PC-9 (cell line): ENCODE measurements at regions not wholly inside any gene's neighbourhood (a gene's known extent, or its start where the extent isn't known, plus 50 kb on each side); places are given as distances from the start of the nearest gene placed in this dataset.

Experiments
- BruUV-seq: library from RNA; stranded (reverse); fragments of 400-500 nt; replicated peaks from 2 replicates; lab custom pipeline; 2021; lab: Mats Ljungman, UMichigan
- CTCF ChIA-PET: fragments of 300-600 bp; sonication (Branson Sonifier 250); formaldehyde crosslinking; loops from one replicate; lab custom pipeline; 2022; ENCODE audit warnings: antibody characterized with exemption; lab: Charles Lee
- POLR2A ChIA-PET: fragments of 300-600 bp; sonication (Branson Sonifier 250); formaldehyde crosslinking; loops from one replicate; lab custom pipeline; 2022; ENCODE audit warnings: antibody characterized with exemption; ENCODE audit not compliant: unreplicated experiment; lab: Charles Lee
- DNase-seq, 2 experiments: peaks; one replicate each; pipeline versions ENCODE4 v3.0.0 to v3.0.0-alpha.2; 2015 to 2022; ENCODE audit warnings: mixed read lengths in 1 of 2
- H2AFZ ChIP-seq: fragments of 200-600 bp; sonication (generic); 2 replicates; pipeline ENCODE4 v1.8.1; 2017; ENCODE audit warnings: antibody characterized with exemption
- H3F3A ChIP-seq: fragments of 200-600 bp; sonication (generic); 2 replicates; pipeline ENCODE4 v1.8.1; 2017; ENCODE audit warnings: antibody characterized with exemption, mild to moderate bottlenecking, low read depth; ENCODE audit not compliant: insufficient read depth
- H3K27ac ChIP-seq: fragments of 200-600 bp; sonication (generic); 2 replicates; pipeline ENCODE4 v1.6.1; 2016; ENCODE audit warnings: mixed run types
- H3K27me3 ChIP-seq: fragments of 200-600 bp; sonication (generic); 2 replicates; pipeline ENCODE4 v1.6.1; 2016; ENCODE audit warnings: low read depth, mixed run types; ENCODE audit not compliant: insufficient read depth
- H3K36me3 ChIP-seq: fragments of 200-600 bp; sonication (generic); 2 replicates; pipeline ENCODE4 v1.6.1; 2016; ENCODE audit warnings: low read depth, mixed run types
- H3K4me1 ChIP-seq: fragments of 200-600 bp; sonication (generic); replicated peaks from 2 replicates; pipeline ENCODE4 v1.6.1; 2016; ENCODE audit warnings: mixed run types; ENCODE audit not compliant: insufficient read depth
- H3K4me2 ChIP-seq: fragments of 200-600 bp; sonication (generic); 2 replicates; pipeline ENCODE4 v1.6.1; 2017; ENCODE audit warnings: mixed run types
- H3K4me3 ChIP-seq: fragments of 200-600 bp; sonication (generic); 2 replicates; pipeline ENCODE4 v1.6.1; 2016; ENCODE audit warnings: mixed run types
- H3K79me2 ChIP-seq: fragments of 200-600 bp; sonication (generic); 2 replicates; pipeline ENCODE4 v1.6.1; 2017; ENCODE audit warnings: low read depth, mixed run types
- H3K9me2 ChIP-seq: fragments of 200-600 bp; sonication (generic); 2 replicates; pipeline ENCODE4 v1.8.1; 2017; ENCODE audit warnings: mild to moderate bottlenecking; ENCODE audit not compliant: insufficient read depth
- H3K9me3 ChIP-seq: fragments of 200-600 bp; sonication (generic); 2 replicates; pipeline ENCODE4 v1.8.1; 2016; ENCODE audit warnings: low read depth; ENCODE audit not compliant: insufficient read depth
- H4K20me1 ChIP-seq: fragments of 200-600 bp; sonication (generic); 2 replicates; pipeline ENCODE4 v1.8.1; 2017; ENCODE audit not compliant: insufficient read depth
- EZH2 ChIP-seq: fragments of 200-600 bp; sonication (generic); IDR thresholded peaks from 2 replicates; pipeline ENCODE4 v1.8.0; 2017; ENCODE audit warnings: antibody characterized with exemption, low read depth
- intact Hi-C: fragments of 100-400 bp; cut with micrococcal nuclease; formaldehyde crosslinking; loops from one replicate; pipeline ENCODE4 v1.10.0; 2022; ENCODE audit not compliant: unreplicated experiment
- TF ChIP-seq, protein P1 (sequence below): fragments of 200-600 bp; sonication (generic); conservative IDR thresholded peaks from 2 replicates; pipeline ENCODE4 v1.6.1; 2017; ENCODE audit warnings: mixed run types, antibody characterized with exemption, mild to moderate bottlenecking, moderate library complexity

DNA sequence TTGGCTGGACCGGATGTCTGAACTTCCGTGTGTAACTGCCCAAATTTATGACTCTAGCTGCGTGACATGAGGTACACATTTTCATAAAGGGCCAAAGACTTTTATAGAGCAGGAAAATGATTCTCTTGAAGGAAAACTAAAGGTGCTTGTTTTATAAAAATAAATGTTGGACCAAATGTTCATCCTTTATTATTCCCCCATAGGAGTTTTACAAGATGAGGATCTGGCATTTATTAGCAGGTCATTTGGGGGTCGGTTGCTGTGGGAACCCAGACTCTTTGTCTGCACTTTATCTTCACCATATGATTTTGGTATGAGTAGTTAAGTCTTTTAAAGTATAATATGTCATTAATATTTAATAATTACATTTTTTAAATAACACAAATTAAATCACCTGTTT lies 571.2 kb downstream of the EFNA5 start:
- no peaks in the 10 kb centered on the region for H3K36me3 ChIP-seq
- no peaks in the 10 kb centered on the region for H3F3A ChIP-seq
- H3K4me1 ChIP-seq = no peaks in the 10 kb centered on the region
- H3K27ac ChIP-seq = no peak overlapping the region
- no peak for DNase-seq
- H3K9me3 ChIP-seq = no peaks in the 10 kb centered on the region; the same call in 1 of the 2 replicates
- POLR2A ChIA-PET = no interaction called here
- no peaks in the 10 kb centered on the region for H4K20me1 ChIP-seq
- CTCF ChIA-PET = no interaction called here
- no peak overlapping the region for H3K4me3 ChIP-seq
- TF ChIP-seq, protein P1, sequence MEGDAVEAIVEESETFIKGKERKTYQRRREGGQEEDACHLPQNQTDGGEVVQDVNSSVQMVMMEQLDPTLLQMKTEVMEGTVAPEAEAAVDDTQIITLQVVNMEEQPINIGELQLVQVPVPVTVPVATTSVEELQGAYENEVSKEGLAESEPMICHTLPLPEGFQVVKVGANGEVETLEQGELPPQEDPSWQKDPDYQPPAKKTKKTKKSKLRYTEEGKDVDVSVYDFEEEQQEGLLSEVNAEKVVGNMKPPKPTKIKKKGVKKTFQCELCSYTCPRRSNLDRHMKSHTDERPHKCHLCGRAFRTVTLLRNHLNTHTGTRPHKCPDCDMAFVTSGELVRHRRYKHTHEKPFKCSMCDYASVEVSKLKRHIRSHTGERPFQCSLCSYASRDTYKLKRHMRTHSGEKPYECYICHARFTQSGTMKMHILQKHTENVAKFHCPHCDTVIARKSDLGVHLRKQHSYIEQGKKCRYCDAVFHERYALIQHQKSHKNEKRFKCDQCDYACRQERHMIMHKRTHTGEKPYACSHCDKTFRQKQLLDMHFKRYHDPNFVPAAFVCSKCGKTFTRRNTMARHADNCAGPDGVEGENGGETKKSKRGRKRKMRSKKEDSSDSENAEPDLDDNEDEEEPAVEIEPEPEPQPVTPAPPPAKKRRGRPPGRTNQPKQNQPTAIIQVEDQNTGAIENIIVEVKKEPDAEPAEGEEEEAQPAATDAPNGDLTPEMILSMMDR = no peak
- TF ChIP-seq EZH2 = no peak
- intact Hi-C loops = no loop called here
- H3K9me2 ChIP-seq = no peaks in the 10 kb centered on the region; the same call in 1 of the 2 replicates
- no peak overlapping the region for H3K4me2 ChIP-seq
- H2AFZ ChIP-seq = no peak overlapping the region
- no TSS peak for BruUV-seq
- no peaks in the 10 kb centered on the region for H3K79me2 ChIP-seq
- no peaks in the 10 kb centered on the region for H3K27me3 ChIP-seq

DNA sequence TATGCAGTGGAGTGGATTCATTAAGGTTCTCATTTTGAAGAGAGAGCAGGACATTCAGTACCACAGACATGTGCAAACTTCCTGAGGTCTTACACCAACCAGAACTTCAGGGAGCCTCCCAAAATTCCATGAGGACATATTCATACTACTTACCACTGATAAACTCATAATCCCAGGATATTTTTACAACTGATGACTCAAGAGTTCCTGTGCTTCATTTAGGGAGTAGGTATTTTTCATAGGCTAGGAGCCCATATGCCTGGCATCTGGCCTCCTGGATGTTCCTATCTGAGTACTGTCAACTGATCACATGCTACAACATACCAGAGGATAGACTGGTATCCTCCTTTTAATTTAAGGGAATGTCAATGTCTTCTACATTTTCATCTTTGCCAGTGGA lies 578.0 kb downstream of the EFNA5 start:
- no peak overlapping the region for H3K27ac ChIP-seq
- POLR2A ChIA-PET = interaction anchor here (0.7 kb wide), 1 partner anchor 108 kb away, joined by 7 read pairs; no protein-coding TSS in a partner anchor
- CTCF ChIA-PET = no interaction called here
- BruUV-seq = no TSS peak
- H3K4me1 ChIP-seq = no peaks in the 10 kb centered on the region
- H3K4me2 ChIP-seq = no peak overlapping the region
- intact Hi-C loops = no loop called here
- no peaks in the 10 kb centered on the region for H3K36me3 ChIP-seq
- no peaks in the 10 kb centered on the region for H3K79me2 ChIP-seq
- H2AFZ ChIP-seq = no peak overlapping the region
- no peak overlapping the region for H3K4me3 ChIP-seq
- H4K20me1 ChIP-seq = no peaks in the 10 kb centered on the region
- no peaks in the 10 kb centered on the region for H3F3A ChIP-seq
- no peaks in the 10 kb centered on the region for H3K27me3 ChIP-seq
- H3K9me3 ChIP-seq = no peaks in the 10 kb centered on the region
- TF ChIP-seq, protein P1 = no peak
- TF ChIP-seq EZH2 = no peak
- no peaks in the 10 kb centered on the region; the same call in 1 of the 2 replicates for H3K9me2 ChIP-seq
- no peak for DNase-seq

DNA sequence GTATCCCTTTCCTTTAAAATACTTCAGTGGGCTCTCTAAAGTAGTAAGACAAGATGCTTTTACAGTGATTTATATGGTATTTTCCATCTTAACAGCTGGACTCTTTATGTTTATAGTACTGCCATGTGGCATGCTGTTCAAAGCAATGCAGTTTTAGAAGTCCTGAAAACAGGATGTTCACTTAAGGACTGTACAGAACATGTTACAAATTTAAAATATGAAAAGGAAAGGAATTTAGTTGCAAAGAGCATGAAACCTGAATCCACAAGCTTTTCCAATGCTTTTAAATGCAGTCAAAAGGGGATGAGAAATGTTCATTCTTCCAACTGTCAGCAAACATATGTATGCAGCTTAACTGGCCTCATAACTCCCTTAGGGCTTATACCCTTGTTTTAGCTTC lies 580.2 kb downstream of the EFNA5 start:
- TF ChIP-seq, protein P1 = no peak
- no peak for TF ChIP-seq EZH2
- intact Hi-C loops = no loop called here
- POLR2A ChIA-PET = no interaction called here
- H3K4me3 ChIP-seq = no peak overlapping the region
- CTCF ChIA-PET = no interaction called here
- H3K79me2 ChIP-seq = no peaks in the 10 kb centered on the region
- no peaks in the 10 kb centered on the region for H4K20me1 ChIP-seq
- DNase-seq = no peak
- H3K27ac ChIP-seq = no peak overlapping the region
- H3K4me2 ChIP-seq = no peak overlapping the region
- no peak overlapping the region for H2AFZ ChIP-seq
- H3K27me3 ChIP-seq = no peaks in the 10 kb centered on the region
- H3F3A ChIP-seq = no peaks in the 10 kb centered on the region
- BruUV-seq = no TSS peak
- no peaks in the 10 kb centered on the region; the same call in 1 of the 2 replicates for H3K9me2 ChIP-seq
- H3K9me3 ChIP-seq = no peaks in the 10 kb centered on the region
- H3K36me3 ChIP-seq = no peaks in the 10 kb centered on the region
- no peaks in the 10 kb centered on the region for H3K4me1 ChIP-seq
